Thymus (tissue), 11 donors: ENCODE measurements at regions not wholly inside any gene's neighbourhood (a gene's known extent, or its start where the extent isn't known, plus 50 kb on each side); places are given as distances from the start of the nearest gene placed in this dataset.

Experiments
- DNase-seq, 9 donors: peaks; one replicate each; pipeline ENCODE4 v3.0.0-alpha.2; 2013; ENCODE audit warnings: low spot score in 9 of 9, low read depth in 6 of 9, missing footprints in 1 of 9
- H3K27ac ChIP-seq, 2 donors: one replicate each; pipeline ENCODE4 v1.5.1; 2013; ENCODE audit warnings: control low read depth in 1 of 2, low read depth in 1 of 2, low read length in 1 of 2, mild to moderate bottlenecking in 1 of 2, moderate library complexity in 1 of 2
- H3K27me3 ChIP-seq, 2 donors: one replicate each; pipeline ENCODE4 v1.5.1; 2013; ENCODE audit warnings: low read length in 1 of 2; ENCODE audit not compliant: control insufficient read depth in 2 of 2, insufficient read depth in 1 of 2
- H3K36me3 ChIP-seq, 2 donors: one replicate each; pipeline ENCODE4 v1.5.1; 2013; ENCODE audit warnings: low read length in 1 of 2, mild to moderate bottlenecking in 1 of 2, moderate library complexity in 1 of 2; ENCODE audit not compliant: control insufficient read depth in 2 of 2, insufficient read depth in 2 of 2
- H3K4me1 ChIP-seq, 2 donors: one replicate each; pipeline ENCODE4 v1.5.1; 2013; ENCODE audit warnings: low read length in 2 of 2; ENCODE audit not compliant: control insufficient read depth in 2 of 2, insufficient read depth in 2 of 2
- H3K4me3 ChIP-seq, 2 donors: one replicate each; pipeline ENCODE4 v1.5.1; 2013; ENCODE audit warnings: low read length in 2 of 2, control low read depth in 1 of 2, mild to moderate bottlenecking in 1 of 2
- H3K9me3 ChIP-seq, 2 donors: one replicate each; pipeline ENCODE4 v1.5.1; 2013; ENCODE audit warnings: low read length in 1 of 2, mild to moderate bottlenecking in 1 of 2; ENCODE audit not compliant: control insufficient read depth in 2 of 2, insufficient read depth in 1 of 2
- WGBS: extraction: QIAGEN DNeasy Blood & Tissue Kit; methylation state at CpG from one replicate; pipeline ENCODE4 v1.1.7; 2013; 5-methylcytosine and 5-hydroxymethylcytosine counted together
- donor health status: healthy.

DNA sequence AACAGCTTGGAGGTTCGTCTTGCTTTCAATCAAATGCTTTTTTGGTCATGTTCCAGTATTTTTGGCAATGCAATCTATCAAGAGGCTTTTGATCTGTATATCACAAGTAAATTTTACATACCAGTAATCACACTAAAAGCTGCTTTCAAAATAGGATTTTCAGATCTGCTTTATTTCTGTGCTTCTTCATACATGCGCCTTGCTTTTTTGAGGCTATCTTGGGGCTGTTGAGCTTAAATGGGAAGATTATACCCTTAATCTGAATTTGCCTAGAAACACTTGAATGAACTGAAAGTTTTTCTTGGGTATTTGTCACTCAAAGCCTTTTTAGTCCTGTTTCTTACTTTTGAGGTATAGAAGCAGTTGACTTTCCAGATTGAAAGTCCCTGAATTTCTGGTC lies 62.1 kb upstream of the DCBLD2 start:
- Histone ChIP-seq H3K36me3 (no peaks in the 10 kb centered on the region), H3K4me3 (no peak overlapping the region), H3K9me3 (no peaks in the 10 kb centered on the region), H3K27me3 (no peaks in the 10 kb centered on the region), H3K4me1 (no peaks in the 10 kb centered on the region), H3K27ac (no peak overlapping the region)
- WGBS: 93% methylated on average over 2 of the region's 2 CpGs
- no peak for DNase-seq

DNA sequence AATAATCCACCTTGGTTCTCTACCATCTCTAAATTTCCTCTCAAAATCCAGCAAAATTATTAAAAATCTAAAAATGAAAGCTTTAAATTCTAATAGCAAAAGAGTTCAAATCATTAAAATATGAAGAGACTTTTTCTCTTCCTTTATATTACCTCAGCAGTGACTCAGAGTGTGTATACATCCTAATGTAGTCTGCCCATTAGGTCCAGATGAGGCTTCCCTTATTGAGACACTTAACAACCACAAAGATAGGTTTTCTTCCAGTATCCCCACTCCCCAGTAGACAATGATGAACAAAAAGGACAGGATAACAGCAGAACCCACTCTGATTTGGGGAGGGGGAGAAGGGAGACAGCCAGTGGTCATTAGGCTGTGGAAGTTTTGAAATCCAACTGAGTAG lies 61.5 kb upstream of the DCBLD2 start:
- H3K4me3 ChIP-seq: no peak overlapping the region
- no peaks in the 10 kb centered on the region for H3K4me1 ChIP-seq
- H3K27me3 ChIP-seq: no peaks in the 10 kb centered on the region
- H3K27ac ChIP-seq: no peak overlapping the region
- H3K36me3 ChIP-seq: no peaks in the 10 kb centered on the region
- H3K9me3 ChIP-seq: no peaks in the 10 kb centered on the region
- DNase-seq: no peak

DNA sequence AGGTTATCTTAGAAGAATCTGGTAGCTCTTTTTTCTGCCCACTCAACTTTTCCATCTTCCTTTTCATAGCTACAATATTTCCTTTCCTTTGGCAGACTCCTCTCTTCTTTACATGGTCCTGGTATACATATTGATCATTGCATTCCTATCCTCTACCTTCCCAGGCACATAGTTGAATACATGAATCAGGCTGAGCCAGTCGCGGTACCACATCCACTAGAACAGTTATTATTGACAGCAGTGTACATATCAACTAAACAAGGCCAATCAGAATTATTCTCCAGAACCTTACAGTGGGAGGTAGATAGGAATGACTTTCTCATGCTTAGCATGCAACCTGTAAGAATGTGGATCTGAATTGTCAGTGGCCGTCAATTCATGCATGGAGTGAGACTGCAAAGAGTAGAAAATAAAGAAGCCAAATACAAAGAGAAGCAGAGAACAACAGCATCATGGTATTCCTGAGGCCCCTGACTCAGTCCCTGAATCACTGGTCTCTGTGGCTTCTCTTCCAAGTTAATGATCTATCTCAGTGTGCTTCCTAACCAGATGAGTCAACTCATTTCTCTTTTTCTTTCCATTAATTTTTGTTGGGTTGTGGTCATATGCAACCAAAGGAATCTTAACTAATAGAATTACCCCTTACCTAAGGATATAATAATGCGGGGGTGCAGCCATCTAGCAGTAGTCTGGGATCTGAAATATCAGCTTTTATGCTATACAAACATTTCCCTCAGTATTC lies 60.9 kb upstream of the DCBLD2 start:
- DNase-seq: no peak
- WGBS: 92% methylated on average over 4 of the region's 4 CpGs
- no peaks in the 10 kb centered on the region for H3K36me3 ChIP-seq
- H3K9me3 ChIP-seq: no peaks in the 10 kb centered on the region
- H3K4me1 ChIP-seq: no peaks in the 10 kb centered on the region
- H3K4me3 ChIP-seq: no peak overlapping the region
- no peak overlapping the region for H3K27ac ChIP-seq
- H3K27me3 ChIP-seq: no peaks in the 10 kb centered on the region

DNA sequence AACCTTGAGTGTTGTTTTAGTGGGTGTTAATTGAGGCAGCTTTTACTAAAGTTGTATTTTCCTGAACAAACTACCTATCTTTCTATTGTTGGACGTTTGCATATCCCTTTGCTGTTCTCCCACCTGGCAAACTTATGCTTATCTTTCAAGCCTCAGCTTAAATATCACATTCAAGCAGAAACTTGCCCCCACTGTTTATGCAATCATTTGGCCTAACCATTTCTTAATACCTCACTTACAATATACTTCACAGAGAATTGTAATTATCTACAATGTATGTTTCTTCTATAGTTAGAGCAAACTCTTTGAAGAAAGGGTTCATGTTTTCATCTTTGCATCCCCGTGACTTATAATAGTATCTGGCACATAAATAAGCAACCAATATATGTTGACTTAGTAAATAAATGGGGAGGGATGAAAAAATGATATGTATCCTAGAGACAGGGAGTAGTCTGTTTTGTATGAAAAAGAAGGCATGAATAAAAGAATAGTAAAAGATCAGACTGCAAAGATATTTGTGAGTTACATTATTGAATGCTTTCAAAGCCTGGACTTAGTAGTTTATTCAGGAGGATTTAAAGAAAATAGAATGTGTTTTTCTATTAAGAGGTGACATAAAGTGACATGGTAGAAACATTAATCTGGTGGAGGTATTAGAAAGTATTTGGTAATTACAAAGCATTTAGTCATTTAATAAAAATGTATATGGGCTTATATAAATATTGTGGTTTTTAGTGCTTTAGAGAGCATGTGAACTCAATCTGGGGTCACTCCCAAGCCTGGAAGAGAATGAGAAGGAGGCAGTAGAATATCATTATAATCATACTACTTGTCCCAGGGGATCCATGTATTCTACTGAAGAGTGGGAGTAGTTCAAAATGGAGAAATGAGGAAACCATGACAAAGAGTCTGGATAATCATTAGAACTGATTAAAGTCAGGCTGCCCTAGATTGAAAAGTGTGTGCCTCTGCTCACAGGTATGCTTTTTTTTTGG lies 60.0 kb upstream of the DCBLD2 start:
- H3K36me3 ChIP-seq: no peaks in the 10 kb centered on the region
- H3K4me3 ChIP-seq: no peak overlapping the region
- WGBS: 80% methylated on average over 2 of the region's 2 CpGs
- no peak overlapping the region for H3K27ac ChIP-seq
- H3K27me3 ChIP-seq: no peaks in the 10 kb centered on the region
- no peaks in the 10 kb centered on the region for H3K9me3 ChIP-seq
- H3K4me1 ChIP-seq: no peaks in the 10 kb centered on the region
- DNase-seq: no peak

DNA sequence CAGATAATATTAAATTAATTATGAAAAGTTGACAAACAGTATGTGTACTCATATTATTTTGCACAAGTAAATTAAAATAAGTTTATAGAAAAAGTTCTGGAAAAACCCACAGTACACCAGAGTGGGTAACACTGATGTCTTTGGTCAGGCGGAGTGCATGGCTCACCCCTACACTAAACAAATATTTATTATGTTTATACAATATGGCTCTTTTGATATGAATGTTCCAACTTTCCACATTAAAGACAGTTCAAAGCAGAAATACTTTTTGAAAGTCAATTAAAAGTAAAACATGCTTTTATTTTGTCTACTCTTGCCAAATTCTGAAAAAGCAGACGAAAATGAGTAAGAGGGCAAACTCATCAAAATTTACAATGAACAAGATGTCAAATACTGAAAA lies 56.2 kb upstream of the DCBLD2 start:
- H3K9me3 ChIP-seq: no peaks in the 10 kb centered on the region
- DNase-seq: no peak
- no peak overlapping the region for H3K4me3 ChIP-seq
- WGBS: 95% methylated on average over 2 of the region's 2 CpGs
- H3K4me1 ChIP-seq: no peaks in the 10 kb centered on the region
- no peak overlapping the region for H3K27ac ChIP-seq
- no peaks in the 10 kb centered on the region for H3K27me3 ChIP-seq
- no peaks in the 10 kb centered on the region for H3K36me3 ChIP-seq

DNA sequence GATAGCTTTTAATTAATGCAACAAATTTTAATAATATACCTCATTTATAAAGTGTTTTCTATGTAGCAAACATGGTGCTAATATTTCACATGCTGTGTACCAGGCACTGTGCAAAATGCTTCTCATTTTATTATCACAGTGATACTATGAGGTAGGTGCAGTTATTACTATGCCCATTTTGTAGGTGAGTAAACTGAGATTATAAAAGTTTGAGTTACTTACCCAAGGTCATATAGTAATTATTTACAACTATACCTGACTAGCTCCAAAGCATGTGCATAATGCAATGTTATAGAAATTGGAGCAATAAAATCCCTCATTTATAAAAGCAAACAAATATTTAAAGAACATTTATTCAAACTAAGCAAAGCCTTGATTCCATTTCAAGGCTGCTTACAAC lies 54.5 kb upstream of the DCBLD2 start:
- Histone ChIP-seq H3K4me1 (no peaks in the 10 kb centered on the region), H3K4me3 (no peak overlapping the region), H3K27ac (no peak overlapping the region), H3K36me3 (no peaks in the 10 kb centered on the region), H3K9me3 (no peaks in the 10 kb centered on the region), H3K27me3 (no peaks in the 10 kb centered on the region)
- no peak for DNase-seq

DNA sequence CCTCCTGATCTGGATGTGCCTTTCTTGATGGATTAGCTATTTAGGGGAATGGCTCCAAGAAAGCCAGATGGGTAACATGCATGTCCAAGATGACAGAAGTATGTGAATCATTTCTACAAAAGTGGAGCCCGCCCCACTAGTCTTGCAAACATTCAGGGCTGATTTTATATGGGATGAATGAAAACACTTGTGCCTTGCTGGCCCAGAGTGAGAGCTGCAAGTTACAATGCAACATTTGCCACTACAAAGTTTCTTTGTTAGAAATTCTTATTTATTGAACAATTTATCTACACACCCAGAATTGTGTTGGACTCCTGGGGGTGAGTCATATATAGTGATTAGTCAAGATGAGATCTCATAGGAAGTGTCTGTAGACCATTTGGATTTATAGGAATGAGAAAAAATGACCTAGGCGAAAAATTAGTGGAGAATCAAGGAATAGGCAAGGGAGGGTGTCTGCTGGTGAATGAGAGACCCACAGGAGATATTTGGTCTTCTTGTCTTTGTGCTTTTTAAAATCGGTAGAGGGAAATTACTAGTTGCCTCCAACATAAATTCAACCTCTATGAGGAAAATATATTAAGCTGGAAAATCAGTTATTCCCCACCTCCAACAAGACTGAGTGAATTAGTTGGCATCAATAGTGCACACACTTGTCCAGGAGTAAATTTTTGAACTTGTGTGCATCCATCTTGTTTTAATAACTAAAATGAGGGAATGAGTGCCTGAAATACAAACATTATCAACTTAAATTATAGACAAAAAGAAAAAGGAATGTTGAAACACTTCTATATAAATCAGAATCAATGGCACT lies 53.5 kb upstream of the DCBLD2 start:
- H3K9me3 ChIP-seq: no peaks in the 10 kb centered on the region
- H3K27ac ChIP-seq: no peak overlapping the region
- DNase-seq: no peak
- H3K36me3 ChIP-seq: no peaks in the 10 kb centered on the region
- no peaks in the 10 kb centered on the region for H3K27me3 ChIP-seq
- no peaks in the 10 kb centered on the region for H3K4me1 ChIP-seq
- 87% methylated on average over 3 of the region's 3 CpGs for WGBS
- H3K4me3 ChIP-seq: no peak overlapping the region

DNA sequence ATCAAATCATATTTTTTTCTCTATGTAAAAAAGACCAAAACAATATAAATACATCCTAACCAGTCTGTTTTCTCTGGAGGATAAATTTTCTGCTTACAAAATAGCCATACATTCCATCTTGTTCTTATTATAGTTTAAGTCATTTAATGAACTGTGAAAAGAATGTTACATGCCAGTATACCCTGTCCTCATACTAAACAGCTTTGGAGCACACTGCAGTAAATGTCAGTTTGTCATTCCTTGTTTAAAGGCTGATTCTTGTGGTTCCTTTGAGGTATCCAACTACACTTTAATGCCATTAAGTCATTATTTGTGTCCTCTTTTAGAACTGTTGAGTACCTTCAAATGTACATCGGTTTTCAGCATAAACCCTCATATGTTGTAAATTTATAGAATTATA lies 52.7 kb upstream of the DCBLD2 start:
- no peak overlapping the region for H3K4me3 ChIP-seq
- no peaks in the 10 kb centered on the region for H3K27me3 ChIP-seq
- DNase-seq: no peak
- no peaks in the 10 kb centered on the region for H3K9me3 ChIP-seq
- WGBS: 91% methylated on average over 1 of the region's 1 CpG
- H3K36me3 ChIP-seq: no peaks in the 10 kb centered on the region
- H3K4me1 ChIP-seq: no peaks in the 10 kb centered on the region
- no peak overlapping the region for H3K27ac ChIP-seq

DNA sequence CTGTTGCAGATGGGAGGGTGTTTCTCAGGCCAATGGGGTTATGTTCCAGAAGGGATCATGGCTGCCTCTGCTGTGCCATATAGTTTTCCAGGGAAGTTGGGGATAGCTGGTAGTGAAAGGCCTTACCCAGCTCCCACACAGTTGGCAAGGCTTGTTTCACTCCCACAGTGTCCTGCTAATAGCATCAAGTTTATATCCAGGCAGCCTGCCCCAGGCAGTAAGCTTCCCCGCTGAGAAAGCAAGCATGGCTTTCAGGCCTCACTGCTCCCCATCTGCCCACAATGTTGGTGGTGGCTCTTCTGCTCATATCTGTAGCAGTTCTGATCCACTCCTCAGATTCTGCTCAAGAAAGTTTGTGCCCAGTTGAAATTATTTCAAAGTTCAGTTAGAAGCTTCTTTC lies 50.9 kb upstream of the DCBLD2 start:
- H3K4me3 ChIP-seq: no peak overlapping the region
- H3K9me3 ChIP-seq: no peaks in the 10 kb centered on the region
- 98% methylated on average over 1 of the region's 1 CpG for WGBS
- H3K27me3 ChIP-seq: no peaks in the 10 kb centered on the region
- no peak for DNase-seq
- H3K4me1 ChIP-seq: no peaks in the 10 kb centered on the region
- H3K36me3 ChIP-seq: no peaks in the 10 kb centered on the region
- H3K27ac ChIP-seq: no peak overlapping the region
